ENCODE measurements at regions not wholly inside any gene's neighbourhood (a gene's known extent, or its start where the extent isn't known, plus 50 kb on each side); places are given as distances from the start of the nearest gene placed in this dataset.

DNA sequence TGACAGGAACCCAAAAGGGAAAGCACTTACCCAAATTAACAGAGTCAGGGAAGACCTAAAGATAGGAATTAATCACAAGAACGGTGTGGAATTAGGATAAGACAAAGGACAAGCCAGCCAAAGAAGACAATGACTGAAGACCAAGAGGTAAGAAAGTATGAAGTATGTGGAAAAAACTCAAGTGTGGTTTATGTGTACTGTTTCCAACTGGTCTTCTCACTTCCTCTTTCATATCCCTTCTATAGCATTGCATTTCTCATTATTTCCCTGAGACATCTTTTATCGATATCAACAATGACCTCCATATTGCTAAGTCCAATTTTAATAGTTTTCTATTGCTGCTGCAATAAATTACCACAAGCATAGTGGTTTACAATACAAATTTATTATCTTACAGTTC is 313.5 kb upstream of the SLC39A10 start:
- TF ChIP-seq, protein P1, sequence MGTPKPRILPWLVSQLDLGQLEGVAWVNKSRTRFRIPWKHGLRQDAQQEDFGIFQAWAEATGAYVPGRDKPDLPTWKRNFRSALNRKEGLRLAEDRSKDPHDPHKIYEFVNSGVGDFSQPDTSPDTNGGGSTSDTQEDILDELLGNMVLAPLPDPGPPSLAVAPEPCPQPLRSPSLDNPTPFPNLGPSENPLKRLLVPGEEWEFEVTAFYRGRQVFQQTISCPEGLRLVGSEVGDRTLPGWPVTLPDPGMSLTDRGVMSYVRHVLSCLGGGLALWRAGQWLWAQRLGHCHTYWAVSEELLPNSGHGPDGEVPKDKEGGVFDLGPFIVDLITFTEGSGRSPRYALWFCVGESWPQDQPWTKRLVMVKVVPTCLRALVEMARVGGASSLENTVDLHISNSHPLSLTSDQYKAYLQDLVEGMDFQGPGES (IDR thresholded peaks at IDR 0.05; ENCODE audit: low read depth, low read length), result no peak
- no peak for TF ChIP-seq EP300 (IDR thresholded peaks at IDR 0.05; ENCODE audit: borderline replicate concordance in 1 of 2, low read depth in 1 of 2, low read length in 1 of 2)
- no peak for TF ChIP-seq GATA2 (CRISPR knock-in tag; IDR thresholded peaks at IDR 0.05)
- TF ChIP-seq, protein P2, sequence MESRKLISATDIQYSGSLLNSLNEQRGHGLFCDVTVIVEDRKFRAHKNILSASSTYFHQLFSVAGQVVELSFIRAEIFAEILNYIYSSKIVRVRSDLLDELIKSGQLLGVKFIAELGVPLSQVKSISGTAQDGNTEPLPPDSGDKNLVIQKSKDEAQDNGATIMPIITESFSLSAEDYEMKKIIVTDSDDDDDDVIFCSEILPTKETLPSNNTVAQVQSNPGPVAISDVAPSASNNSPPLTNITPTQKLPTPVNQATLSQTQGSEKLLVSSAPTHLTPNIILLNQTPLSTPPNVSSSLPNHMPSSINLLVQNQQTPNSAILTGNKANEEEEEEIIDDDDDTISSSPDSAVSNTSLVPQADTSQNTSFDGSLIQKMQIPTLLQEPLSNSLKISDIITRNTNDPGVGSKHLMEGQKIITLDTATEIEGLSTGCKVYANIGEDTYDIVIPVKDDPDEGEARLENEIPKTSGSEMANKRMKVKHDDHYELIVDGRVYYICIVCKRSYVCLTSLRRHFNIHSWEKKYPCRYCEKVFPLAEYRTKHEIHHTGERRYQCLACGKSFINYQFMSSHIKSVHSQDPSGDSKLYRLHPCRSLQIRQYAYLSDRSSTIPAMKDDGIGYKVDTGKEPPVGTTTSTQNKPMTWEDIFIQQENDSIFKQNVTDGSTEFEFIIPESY (IDR thresholded peaks at IDR 0.05; ENCODE audit: borderline replicate concordance, low read depth), result no peak
- TF ChIP-seq, protein P3, sequence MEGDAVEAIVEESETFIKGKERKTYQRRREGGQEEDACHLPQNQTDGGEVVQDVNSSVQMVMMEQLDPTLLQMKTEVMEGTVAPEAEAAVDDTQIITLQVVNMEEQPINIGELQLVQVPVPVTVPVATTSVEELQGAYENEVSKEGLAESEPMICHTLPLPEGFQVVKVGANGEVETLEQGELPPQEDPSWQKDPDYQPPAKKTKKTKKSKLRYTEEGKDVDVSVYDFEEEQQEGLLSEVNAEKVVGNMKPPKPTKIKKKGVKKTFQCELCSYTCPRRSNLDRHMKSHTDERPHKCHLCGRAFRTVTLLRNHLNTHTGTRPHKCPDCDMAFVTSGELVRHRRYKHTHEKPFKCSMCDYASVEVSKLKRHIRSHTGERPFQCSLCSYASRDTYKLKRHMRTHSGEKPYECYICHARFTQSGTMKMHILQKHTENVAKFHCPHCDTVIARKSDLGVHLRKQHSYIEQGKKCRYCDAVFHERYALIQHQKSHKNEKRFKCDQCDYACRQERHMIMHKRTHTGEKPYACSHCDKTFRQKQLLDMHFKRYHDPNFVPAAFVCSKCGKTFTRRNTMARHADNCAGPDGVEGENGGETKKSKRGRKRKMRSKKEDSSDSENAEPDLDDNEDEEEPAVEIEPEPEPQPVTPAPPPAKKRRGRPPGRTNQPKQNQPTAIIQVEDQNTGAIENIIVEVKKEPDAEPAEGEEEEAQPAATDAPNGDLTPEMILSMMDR (IDR thresholded peaks at IDR 0.05), result no peak
- TF ChIP-seq RXRA (IDR thresholded peaks at IDR 0.05; ENCODE audit: borderline replicate concordance, low read depth), result no peak
- TF ChIP-seq, protein P4, sequence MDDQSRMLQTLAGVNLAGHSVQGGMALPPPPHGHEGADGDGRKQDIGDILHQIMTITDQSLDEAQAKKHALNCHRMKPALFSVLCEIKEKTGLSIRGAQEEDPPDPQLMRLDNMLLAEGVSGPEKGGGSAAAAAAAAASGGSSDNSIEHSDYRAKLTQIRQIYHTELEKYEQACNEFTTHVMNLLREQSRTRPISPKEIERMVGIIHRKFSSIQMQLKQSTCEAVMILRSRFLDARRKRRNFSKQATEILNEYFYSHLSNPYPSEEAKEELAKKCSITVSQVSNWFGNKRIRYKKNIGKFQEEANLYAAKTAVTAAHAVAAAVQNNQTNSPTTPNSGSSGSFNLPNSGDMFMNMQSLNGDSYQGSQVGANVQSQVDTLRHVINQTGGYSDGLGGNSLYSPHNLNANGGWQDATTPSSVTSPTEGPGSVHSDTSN (IDR thresholded peaks at IDR 0.05), result no peak
- TF ChIP-seq RFX5 (IDR thresholded peaks at IDR 0.05; ENCODE audit: low read length), result no peak
- TF ChIP-seq, protein P5, sequence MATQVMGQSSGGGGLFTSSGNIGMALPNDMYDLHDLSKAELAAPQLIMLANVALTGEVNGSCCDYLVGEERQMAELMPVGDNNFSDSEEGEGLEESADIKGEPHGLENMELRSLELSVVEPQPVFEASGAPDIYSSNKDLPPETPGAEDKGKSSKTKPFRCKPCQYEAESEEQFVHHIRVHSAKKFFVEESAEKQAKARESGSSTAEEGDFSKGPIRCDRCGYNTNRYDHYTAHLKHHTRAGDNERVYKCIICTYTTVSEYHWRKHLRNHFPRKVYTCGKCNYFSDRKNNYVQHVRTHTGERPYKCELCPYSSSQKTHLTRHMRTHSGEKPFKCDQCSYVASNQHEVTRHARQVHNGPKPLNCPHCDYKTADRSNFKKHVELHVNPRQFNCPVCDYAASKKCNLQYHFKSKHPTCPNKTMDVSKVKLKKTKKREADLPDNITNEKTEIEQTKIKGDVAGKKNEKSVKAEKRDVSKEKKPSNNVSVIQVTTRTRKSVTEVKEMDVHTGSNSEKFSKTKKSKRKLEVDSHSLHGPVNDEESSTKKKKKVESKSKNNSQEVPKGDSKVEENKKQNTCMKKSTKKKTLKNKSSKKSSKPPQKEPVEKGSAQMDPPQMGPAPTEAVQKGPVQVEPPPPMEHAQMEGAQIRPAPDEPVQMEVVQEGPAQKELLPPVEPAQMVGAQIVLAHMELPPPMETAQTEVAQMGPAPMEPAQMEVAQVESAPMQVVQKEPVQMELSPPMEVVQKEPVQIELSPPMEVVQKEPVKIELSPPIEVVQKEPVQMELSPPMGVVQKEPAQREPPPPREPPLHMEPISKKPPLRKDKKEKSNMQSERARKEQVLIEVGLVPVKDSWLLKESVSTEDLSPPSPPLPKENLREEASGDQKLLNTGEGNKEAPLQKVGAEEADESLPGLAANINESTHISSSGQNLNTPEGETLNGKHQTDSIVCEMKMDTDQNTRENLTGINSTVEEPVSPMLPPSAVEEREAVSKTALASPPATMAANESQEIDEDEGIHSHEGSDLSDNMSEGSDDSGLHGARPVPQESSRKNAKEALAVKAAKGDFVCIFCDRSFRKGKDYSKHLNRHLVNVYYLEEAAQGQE (IDR thresholded peaks at IDR 0.05; ENCODE audit: low read depth, low read length), result no peak
- TF ChIP-seq, protein P6, sequence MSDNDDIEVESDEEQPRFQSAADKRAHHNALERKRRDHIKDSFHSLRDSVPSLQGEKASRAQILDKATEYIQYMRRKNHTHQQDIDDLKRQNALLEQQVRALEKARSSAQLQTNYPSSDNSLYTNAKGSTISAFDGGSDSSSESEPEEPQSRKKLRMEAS (IDR thresholded peaks at IDR 0.05; ENCODE audit: low read depth), result no peak
- TF ChIP-seq TCF12 (IDR thresholded peaks at IDR 0.05), result no peak
- no peak for TF ChIP-seq CHD2 (IDR thresholded peaks at IDR 0.05; ENCODE audit: low read length, partially characterized antibody)
- no peak for TF ChIP-seq RCOR1 (IDR thresholded peaks at IDR 0.05; ENCODE audit: low read length)
